Tibial artery (tissue), 4 donors: ENCODE measurements at regions not wholly inside any gene's neighbourhood (a gene's known extent, or its start where the extent isn't known, plus 50 kb on each side); places are given as distances from the start of the nearest gene placed in this dataset.

Source experiments
- DNase-seq, 2 donors: peaks; one replicate each; pipeline ENCODE4 v3.0.0-alpha.2; 2019
- H3K27ac ChIP-seq, 2 donors: fragments of 200-600 bp; sonication (generic) in 1 of 2; 1 replicate in 1 of 2; 2 replicates in 1 of 2; pipeline ENCODE4 v1.5.1; 2018 to 2019; ENCODE audit warnings: mild to moderate bottlenecking in 1 of 2
- H3K27me3 ChIP-seq, 2 donors: fragments of 200-600 bp; sonication (generic) in 1 of 2; one replicate each; pipeline versions ENCODE4 v1.5.1 to v1.6.0; 2016 to 2019
- H3K36me3 ChIP-seq, 3 donors: fragments of 200-600 bp; sonication (generic) in 2 of 3; one replicate each; pipeline ENCODE4 v1.5.1; 2016 to 2019; ENCODE audit warnings: mild to moderate bottlenecking in 2 of 3
- H3K4me1 ChIP-seq, 4 donors: fragments of 200-600 bp; sonication (generic) in 2 of 4; 1 replicate in 3 of 4; 2 replicates in 1 of 4; pipeline ENCODE4 v1.5.1; 2016 to 2019
- H3K4me3 ChIP-seq, 2 donors: fragments of 200-600 bp; sonication (generic) in 1 of 2; 1 replicate in 1 of 2; 2 replicates in 1 of 2; pipeline ENCODE4 v1.5.1; 2018 to 2019; ENCODE audit warnings: mild to moderate bottlenecking in 2 of 2
- H3K9me3 ChIP-seq, 3 donors: fragments of 200-600 bp; sonication (generic) in 1 of 3; one replicate each; pipeline ENCODE4 v1.5.1; 2016 to 2019
- intact Hi-C: fragments of 100-400 bp; cut with DNase I; formaldehyde crosslinking; loops from one replicate; pipeline ENCODE4 v1.15.0; 2023; ENCODE audit warnings: low total_unique reads
- TF ChIP-seq, protein P1 (sequence below), 2 experiments: fragments of 200-600 bp in 1 of 2; fragments of 450-650 bp in 1 of 2; IDR thresholded peaks; one replicate each; pipeline ENCODE4 v1.5.1; 2017 to 2019; ENCODE audit warnings: antibody characterized with exemption in 2 of 2, mild to moderate bottlenecking in 1 of 2, moderate library complexity in 1 of 2

DNA sequence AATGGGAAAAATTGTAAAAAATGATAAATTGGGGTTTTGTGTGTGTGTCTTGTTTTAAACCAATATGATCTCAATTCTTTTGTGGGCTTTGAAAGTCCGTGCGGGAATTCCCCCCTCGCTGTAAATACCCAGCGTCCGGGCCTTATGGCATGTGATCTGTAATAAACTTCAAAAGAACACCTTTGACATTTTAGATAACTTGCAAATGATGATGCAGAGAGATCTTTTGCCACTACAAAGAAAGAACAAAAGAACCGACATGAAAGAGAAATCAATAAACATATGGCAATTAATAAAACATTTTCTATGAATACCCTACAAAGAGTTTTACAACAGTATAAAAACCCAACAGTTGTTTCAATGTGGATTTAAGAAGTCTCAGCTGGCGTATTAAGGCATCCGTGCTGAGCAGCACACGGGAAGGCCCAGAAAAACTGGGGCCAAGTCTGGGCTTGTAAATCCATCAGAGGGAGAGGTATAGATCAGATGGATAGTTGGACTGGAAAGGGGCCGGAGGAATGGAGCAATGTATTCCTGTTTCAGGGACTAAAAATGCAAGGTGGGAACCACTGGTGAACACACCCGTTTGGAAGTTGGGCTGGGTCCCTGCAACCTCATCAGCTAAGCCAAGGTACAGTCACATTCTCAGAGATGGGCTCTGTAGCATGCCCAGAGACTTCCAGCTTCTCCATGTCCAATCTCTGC is 115.2 kb downstream of the IRX5 start:
- Histone ChIP-seq H3K27ac (no peak overlapping the region), H3K36me3 (no peaks in the 10 kb centered on the region), H3K4me3 (no peak overlapping the region), H3K4me1 (no peaks in the 10 kb centered on the region), H3K9me3 (no peaks in the 10 kb centered on the region), H3K27me3 (no peaks in the 10 kb centered on the region)
- TF ChIP-seq, protein P1, sequence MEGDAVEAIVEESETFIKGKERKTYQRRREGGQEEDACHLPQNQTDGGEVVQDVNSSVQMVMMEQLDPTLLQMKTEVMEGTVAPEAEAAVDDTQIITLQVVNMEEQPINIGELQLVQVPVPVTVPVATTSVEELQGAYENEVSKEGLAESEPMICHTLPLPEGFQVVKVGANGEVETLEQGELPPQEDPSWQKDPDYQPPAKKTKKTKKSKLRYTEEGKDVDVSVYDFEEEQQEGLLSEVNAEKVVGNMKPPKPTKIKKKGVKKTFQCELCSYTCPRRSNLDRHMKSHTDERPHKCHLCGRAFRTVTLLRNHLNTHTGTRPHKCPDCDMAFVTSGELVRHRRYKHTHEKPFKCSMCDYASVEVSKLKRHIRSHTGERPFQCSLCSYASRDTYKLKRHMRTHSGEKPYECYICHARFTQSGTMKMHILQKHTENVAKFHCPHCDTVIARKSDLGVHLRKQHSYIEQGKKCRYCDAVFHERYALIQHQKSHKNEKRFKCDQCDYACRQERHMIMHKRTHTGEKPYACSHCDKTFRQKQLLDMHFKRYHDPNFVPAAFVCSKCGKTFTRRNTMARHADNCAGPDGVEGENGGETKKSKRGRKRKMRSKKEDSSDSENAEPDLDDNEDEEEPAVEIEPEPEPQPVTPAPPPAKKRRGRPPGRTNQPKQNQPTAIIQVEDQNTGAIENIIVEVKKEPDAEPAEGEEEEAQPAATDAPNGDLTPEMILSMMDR (IDR thresholded peaks at IDR 0.05) = no peak
- peak in 1 of 2 donors; percentile 35 for DNase-seq
- intact Hi-C loops = no loop called here

- H3K4me1 ChIP-seq = no peaks in the 10 kb centered on the region
- DNase-seq = peak in 1 of 2 donors; percentile 27
- no peak overlapping the region for H3K4me3 ChIP-seq
- no peaks in the 10 kb centered on the region for H3K36me3 ChIP-seq
- H3K9me3 ChIP-seq = no peaks in the 10 kb centered on the region
- intact Hi-C loops = no loop called here
- H3K27ac ChIP-seq = no peak overlapping the region
- H3K27me3 ChIP-seq = no peaks in the 10 kb centered on the region
- TF ChIP-seq, protein P1 (IDR thresholded peaks at IDR 0.05) = no peak
These were observed 115.8 kb downstream of the IRX5 start for GRCh38 chr16:55046513-55046912.

DNA sequence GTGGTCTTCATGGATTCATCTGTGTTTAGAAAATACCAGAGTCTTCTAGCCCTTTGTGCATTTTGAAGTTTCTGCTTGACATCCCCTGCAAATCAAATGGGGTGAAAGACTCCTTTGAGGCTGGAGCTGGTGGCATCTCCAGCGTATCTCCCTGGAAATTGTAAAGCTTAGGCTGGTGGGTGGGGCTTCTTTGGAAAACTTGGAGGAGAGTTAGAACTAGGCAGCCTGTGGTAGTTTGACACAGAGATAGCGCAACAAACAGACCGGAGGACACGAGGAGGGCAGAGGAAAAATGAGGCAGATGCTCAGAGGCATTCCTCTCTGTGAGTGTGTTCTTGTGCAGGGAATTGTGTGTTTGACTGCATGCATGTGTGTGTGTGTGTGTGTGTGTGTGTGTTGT is 116.3 kb downstream of the IRX5 start:
- Histone ChIP-seq H3K27ac (no peak overlapping the region), H3K4me3 (no peak overlapping the region), H3K27me3 (no peaks in the 10 kb centered on the region), H3K9me3 (no peaks in the 10 kb centered on the region), H3K36me3 (no peaks in the 10 kb centered on the region), H3K4me1 (no peaks in the 10 kb centered on the region)
- TF ChIP-seq, protein P1 (IDR thresholded peaks at IDR 0.05) = no peak
- peak in 1 of 2 donors; percentile 2 for DNase-seq
- intact Hi-C loops = no loop called here

GRCh38 chr16:55047331-55047730 is 116.7 kb downstream of the IRX5 start:
- H3K27ac ChIP-seq = no peak overlapping the region
- no peaks in the 10 kb centered on the region for H3K27me3 ChIP-seq
- H3K9me3 ChIP-seq = no peaks in the 10 kb centered on the region
- H3K4me3 ChIP-seq = no peak overlapping the region
- no peaks in the 10 kb centered on the region for H3K36me3 ChIP-seq
- peak in 1 of 2 donors; percentile 21 for DNase-seq
- TF ChIP-seq, protein P1 (IDR thresholded peaks at IDR 0.05) = no peak
- no peaks in the 10 kb centered on the region for H3K4me1 ChIP-seq
- intact Hi-C loops = no loop called here

DNA sequence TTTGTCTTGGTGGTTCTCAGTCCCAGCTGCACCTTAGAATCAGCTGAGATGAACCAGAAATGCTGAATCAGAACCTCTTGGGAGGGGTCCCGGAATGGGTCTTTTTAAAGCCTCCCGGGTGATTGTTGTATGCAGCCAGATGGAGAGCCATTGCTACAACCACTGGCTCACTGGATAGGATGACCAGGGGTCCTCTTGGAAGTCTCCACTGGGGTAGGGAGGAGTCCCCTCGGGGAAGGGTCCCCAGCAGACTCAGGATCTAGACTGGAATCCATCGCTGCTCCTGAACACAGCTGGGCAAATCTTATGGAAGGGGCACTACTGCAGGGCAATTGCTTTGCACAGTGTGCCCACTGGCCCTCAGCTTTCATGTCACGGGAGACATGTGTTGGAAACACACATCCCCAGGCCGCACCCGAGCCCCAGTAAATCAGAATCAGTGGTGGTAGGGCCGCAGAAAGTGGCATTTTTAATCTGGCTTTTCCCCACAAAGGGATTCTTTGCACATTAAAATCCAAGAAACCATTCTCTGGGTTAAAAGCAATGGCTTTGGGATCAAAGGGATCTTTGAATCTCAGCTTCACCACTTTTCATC is 117.3 kb downstream of the IRX5 start:
- Histone ChIP-seq H3K36me3 (no peaks in the 10 kb centered on the region), H3K4me3 (no peak overlapping the region), H3K27ac (no peak overlapping the region), H3K4me1 (no peaks in the 10 kb centered on the region), H3K9me3 (no peaks in the 10 kb centered on the region), H3K27me3 (no peaks in the 10 kb centered on the region)
- intact Hi-C loops = no loop called here
- TF ChIP-seq, protein P1 (IDR thresholded peaks at IDR 0.05) = no peak
- peak in 1 of 2 donors; percentile 19 for DNase-seq
